ENCODE measurements at regions not wholly inside any gene's neighbourhood (a gene's known extent, or its start where the extent isn't known, plus 50 kb on each side); places are given as distances from the start of the nearest gene placed in this dataset.

DNA sequence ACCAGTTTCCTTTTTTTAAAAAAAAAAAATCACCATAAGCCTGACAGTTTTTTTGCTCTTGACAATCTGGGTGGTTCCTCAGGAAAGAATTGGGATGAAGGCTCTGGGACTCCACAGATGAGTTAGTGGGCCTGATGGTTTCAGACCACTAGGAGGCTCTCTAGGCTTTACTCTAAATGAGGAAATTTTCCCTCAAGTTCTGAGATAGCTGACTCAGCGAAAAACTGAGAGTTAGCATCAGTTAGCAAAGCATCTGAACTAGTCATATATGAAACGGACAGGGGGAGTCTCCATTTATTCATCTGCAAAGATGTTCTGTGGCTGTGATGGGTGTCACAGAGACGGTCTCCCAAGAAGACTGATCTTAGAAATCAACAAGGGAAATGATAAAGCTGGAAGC lies 314.3 kb upstream of the OR4E1 start:
- peak; percentile 61 for DNase-seq (ENCODE audit: low spot score)

DNA sequence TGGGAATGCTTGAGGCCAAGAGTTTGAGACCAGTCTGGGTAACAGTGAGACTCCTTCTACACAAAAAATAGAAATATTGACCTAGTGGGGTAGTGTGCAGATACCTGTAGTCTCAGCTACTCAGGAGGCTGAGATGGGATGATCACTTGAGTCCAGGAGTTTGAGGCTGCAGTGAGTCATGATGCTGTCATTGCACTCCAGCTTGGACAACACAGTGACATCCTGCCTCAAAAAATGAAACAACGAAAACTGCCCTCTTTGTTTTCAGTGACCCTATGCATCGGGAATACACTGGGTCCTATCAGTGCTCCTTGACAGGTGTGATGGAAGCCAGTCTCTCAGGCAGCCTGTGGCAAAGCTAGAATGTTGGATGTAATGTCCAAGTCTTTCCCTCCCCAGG lies 311.5 kb upstream of the OR4E1 start:
- DNase-seq (ENCODE audit: low spot score): no peak

DNA sequence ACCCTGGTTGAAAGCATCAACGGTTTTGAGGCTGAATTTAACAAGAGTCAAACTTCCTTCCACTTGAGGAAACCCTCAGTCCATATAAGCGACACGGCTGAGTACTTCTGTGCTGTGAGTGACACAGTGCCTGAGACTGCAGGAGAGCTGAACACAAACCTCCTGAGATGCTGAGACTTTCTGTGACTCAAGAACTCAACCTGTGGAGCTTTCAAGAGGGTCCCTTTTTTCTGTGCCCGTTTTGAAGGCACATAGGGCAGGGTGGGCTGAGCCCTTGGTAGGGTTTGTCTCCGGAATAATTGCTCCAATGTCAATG lies 305.3 kb upstream of the OR4E1 start:
- DNase-seq (ENCODE audit: low spot score): no peak

DNA sequence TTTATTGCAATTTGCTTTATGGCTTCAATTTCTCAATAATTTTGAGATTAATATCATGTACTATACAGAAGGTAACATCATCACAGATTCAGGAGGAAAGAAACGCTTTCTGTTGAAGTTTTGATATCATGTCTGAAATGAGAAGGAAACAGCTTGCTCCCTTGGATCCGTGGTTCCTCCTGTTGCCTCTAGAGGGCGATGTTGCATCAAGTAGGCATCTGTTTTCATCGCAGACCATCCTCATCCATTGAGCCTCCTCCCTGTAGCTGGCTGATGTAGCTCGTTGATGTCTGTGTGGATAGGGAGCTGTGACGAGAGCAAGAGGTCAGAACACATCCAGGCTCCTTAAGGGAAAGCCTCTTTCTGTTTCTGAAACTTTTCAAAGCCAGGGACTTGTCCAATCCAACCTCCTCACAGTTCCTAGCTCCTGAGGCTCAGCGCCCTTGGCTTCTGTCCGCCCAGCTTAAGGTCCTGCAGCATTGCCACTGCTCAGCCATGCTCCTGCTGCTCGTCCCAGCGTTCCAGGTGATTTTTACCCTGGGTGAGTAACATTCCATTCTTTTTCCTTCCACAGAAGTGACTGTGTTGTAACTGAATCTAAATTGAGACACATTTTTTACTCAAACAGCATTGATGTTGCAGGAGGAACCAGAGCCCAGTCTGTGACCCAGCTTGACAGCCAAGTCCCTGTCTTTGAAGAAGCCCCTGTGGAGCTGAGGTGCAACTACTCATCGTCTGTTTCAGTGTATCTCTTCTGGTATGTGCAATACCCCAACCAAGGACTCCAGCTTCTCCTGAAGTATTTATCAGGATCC lies 304.8 kb upstream of the OR4E1 start:
- DNase-seq (ENCODE audit: low spot score): peak; percentile 78

DNA sequence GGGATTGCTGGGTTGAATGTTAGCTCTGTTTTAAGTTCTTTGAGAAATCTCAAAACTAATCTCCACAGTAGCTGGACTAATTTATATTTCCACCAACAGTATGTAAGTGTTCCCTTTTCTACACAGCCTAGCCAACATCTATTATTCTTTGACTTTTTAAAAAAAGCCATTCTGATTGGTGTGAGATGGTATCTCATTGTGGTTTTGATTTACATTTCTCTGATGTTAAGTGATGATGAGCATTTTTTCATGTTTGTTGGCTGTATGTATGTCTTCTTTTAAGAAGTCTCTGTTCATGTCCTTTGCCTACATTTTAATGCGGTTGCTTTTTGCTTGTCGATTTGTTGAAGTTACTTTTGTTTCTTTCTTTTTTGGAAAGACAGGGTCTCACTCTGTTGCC lies 301.1 kb upstream of the OR4E1 start:
- DNase-seq (ENCODE audit: low spot score): no peak

DNA sequence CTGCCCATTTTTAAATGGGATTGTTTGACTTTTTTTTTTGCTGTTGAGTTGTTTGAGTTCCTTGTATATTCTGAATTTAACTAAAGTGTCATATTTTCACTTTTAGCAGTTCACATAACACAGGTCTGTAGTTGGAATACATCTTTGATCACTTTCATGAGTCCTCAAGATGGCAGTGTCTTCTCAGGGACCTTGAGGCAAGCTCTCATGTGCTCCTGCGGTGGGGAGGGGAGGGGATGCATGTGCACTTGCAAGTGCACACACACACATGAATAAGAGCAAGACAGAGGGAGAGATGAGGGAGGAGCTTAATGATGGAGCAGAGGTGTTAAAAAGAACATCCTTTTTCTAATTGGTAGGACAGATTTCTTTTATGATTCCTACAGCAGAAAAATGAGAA lies 291.4 kb upstream of the OR4E1 start:
- no peak for DNase-seq (ENCODE audit: low spot score)

DNA sequence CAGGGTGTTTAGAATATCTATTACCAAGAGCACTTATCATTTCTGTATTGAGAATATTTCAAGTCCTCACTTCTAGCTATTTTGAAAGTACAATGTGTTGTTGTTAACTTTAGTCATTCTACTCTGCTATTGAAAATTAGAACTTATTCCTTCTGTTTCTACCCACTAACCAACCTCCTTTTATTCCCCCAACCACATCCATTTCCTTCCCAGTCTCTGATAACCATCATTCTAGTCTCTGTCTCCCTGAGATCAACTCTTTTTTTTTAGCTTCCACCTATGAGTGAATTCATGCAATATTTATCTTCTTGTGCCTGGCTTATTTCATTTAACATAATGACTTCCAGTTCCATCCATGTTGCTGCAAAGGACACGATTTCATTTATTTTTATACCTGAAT lies 290.6 kb upstream of the OR4E1 start:
- DNase-seq (ENCODE audit: low spot score): no peak

DNA sequence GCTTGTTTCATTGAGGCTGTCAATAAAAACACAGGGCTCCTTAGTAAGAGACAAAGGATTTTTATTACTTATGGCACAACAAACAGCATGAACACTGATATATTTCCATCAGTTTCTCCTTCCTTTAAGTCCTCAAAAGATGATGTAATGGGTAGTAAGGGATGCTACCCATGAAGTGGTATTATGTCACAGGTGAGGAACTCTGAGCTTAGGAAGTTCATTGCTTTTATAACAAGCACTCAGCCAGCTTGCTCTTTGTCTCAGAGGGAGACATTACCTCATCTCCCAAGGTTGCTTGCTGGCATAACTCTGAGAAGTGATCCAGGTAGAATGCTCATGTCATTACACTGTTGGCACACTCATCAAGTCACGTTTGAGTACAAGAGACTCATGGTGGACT lies 287.0 kb upstream of the OR4E1 start:
- DNase-seq (ENCODE audit: low spot score): no peak

DNA sequence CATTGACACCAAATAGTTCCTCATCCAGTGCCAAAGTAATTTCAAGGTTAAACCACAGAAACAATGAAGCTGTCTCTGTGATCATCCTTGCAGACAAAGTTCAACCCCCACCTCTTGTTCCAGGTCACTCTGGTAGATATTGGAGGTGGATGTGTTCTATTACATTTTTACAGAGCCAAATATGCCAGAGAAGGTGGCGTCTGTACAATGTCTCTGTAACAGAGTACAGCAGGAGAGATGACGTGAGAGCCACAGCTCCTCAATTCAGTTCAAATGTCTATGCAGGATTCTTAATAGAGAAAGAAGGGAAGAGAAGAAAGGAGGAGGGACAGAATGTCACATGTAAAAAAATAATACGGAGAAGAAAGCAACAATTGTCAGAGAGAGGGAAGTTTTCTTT lies 268.3 kb upstream of the OR4E1 start:
- no peak for DNase-seq (ENCODE audit: low spot score)

DNA sequence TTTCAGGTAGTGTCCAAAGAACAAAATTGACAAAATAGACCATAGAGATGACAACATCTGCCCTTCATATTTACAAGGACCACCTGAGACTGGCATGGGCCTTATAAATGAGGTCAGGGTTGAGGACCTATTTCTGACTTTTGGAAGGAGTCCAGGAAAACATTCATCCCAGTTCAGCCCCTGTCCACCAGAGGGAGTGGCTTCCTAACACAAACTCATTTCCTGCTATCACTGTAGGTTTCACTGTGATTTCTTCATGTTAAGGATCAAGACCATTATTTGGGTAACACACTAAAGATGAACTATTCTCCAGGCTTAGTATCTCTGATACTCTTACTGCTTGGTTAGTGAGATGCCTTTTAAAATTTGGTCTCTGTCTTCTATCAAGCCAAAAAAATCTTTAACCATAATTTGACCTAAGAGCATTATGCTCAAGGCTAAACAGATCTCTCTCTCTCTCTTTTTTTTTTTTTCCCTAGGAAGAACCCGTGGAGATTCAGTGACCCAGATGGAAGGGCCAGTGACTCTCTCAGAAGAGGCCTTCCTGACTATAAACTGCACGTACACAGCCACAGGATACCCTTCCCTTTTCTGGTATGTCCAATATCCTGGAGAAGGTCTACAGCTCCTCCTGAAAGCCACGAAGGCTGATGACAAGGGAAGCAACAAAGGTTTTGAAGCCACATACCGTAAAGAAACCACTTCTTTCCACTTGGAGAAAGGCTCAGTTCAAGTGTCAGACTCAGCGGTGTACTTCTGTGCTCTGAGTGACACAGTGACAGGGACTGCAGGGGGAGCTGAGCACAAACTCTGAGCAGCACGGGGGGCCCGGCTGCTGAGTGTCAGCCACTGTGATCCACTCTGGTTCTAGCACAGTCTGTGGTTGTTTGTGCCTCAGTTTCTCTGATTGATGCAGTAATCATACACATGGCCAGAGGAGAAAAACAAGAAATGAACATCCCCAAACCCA lies 267.6 kb upstream of the OR4E1 start:
- DNase-seq (ENCODE audit: low spot score): peak; percentile 46

DNA sequence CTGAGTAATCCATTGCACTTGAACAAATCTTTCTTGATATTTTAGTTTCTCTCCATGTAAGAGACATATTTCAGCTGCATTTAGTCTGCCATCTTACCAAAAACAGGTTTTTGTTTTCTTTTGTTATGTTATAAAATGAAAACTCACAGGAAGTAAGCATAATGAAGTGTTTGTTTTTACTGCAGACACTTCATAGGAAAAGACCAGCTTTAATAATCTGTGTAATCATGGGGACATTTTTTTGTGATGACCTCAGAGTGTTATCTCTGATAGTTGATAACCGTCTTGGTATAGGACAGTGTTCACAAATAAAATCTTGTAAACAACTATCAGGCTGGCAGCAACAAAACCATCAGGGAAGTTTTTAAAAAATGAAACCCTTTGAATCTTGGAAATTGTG lies 266.2 kb upstream of the OR4E1 start:
- no peak for DNase-seq (ENCODE audit: low spot score)

DNA sequence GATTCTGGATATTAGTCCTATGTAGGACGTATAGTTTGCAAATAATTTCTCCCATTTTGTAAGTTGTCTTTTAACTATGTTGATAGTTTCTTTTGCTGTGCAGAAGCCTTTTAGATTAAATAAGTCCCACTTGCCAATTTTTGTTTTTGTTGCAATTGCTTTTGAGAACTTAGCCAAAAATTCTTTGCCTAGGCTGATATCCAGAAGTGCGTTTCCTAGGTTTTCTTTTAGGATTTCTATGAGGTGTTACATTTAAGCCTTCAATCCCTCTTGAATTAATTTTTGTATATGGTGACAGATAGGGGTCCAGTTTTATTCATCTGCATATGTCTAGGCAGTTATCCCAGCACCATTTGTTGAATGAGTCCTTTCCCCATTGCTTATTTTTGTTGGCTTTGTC lies 264.4 kb upstream of the OR4E1 start:
- no peak for DNase-seq (ENCODE audit: low spot score)

DNA sequence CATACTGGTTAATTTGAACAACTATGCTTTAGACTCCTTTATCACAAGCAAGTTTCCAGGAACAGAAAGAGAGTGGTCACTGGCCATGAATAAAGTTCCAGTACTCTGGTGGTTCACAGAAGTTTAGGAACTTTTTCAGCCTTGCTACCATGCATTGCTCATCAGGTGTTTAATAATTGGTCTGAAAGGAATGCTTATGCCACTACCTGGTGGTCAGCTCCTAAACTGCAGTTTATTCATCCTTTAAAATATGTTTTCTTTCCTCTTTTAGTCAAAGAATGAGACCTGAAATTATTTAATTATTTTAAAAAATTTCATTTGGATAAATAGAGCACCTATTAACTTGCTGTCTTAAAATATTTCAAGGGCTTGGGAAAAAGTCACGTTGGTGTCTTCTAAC lies 260.1 kb upstream of the OR4E1 start:
- DNase-seq (ENCODE audit: low spot score): no peak

DNA sequence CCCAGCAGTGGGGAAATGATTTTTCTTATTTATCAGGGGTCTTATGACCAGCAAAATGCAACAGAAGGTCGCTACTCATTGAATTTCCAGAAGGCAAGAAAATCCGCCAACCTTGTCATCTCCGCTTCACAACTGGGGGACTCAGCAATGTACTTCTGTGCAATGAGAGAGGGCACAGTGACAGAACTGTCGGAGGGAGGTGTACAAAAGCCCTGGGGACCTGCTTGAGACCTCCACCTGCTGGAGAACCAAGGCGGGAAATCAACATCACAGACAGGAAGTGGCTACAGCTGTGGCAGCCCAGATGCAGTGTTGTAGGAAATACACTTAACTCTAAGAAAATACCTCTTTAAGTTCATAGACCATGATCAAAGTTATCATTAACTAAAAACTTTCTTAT lies 250.9 kb upstream of the OR4E1 start:
- DNase-seq (ENCODE audit: low spot score): no peak

DNA sequence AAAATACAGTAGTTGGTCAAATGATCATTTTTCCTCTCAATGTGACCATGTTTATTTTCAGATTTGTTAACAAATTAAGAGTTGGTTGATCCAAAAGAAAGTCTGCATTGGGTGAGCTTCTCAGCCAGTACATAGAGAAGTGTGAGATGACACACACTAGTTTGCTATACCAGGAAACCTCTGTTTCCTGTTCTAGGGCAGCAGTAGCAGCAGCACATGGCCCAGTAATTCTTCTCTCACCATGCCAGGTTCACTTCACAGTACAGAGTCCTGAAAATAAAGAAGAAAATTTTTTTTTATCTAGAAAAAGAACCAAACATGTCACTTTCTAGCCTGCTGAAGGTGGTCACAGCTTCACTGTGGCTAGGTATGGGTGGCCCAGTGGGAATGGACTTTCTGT lies 250.2 kb upstream of the OR4E1 start:
- DNase-seq (ENCODE audit: low spot score): no peak

DNA sequence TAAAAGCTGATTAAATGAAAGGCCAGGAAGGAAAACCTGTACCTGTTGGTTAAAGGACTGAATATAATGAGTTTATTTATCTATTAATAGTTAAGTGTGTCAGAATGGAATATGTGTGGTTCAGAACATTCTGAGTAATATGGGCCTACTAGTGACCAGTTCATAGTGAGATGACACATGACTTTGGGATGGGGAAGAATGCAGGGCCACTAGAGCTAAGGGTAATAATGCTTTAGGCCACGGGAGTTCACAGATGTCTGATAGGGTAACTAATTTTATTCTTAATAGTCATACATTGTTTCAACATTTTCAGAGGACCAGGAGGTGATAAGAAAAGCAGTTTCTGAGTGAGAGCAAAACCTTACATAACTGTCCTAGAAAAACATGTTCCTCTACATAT lies 247.8 kb upstream of the OR4E1 start:
- no peak for DNase-seq (ENCODE audit: low spot score)

DNA sequence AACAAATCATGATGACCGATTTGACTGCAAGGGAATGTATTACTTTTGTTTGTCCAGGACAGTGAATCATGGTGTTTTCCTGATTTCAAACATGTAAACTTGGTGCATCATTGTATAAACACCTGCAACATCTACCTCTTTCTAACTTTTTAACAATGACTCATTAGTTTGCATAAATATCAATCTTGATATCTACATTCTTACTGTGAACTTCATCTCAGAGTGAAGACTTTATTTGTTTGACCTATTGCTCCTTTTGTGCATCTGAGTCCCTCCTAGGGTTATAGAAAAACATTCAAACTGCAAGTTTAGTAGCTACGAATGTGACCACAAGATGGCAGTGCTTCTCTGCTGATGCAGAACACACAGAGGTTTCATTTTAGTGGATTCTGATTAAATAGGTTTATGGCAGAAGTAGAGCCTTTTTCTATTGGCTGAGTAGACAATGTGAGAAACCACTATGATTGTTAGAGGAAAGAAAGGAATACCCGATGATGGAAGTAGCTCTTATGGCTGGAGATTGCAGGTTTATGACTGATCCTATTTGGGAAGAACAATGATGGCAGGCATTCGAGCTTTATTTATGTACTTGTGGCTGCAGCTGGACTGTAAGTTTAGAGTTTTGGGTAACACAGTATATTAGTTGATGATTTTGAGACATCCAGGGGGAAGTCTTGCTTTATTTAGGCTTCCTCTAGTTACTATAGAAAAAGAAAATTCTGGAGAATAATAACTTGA lies 244.2 kb upstream of the OR4E1 start:
- DNase-seq (ENCODE audit: low spot score): peak; percentile 33

DNA sequence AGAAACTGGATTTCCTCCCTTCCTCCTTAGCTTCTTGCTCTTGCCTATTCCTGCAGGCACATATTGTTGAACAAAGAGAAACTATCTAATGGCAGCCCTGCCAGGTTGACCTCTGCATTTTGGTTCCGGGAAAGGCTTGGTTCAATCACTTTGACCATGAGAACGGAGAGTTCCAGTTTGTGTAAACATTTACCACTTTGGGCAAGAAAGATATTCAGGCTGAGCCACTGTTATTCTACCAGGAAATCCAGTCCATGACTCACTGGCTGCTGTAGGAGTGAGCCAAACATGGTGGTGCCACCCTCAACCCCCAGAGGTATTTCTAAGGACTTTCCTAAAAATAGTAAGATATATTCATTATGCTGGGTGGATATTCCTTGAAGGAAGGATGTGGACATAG lies 242.2 kb upstream of the OR4E1 start:
- no peak for DNase-seq (ENCODE audit: low spot score)

DNA sequence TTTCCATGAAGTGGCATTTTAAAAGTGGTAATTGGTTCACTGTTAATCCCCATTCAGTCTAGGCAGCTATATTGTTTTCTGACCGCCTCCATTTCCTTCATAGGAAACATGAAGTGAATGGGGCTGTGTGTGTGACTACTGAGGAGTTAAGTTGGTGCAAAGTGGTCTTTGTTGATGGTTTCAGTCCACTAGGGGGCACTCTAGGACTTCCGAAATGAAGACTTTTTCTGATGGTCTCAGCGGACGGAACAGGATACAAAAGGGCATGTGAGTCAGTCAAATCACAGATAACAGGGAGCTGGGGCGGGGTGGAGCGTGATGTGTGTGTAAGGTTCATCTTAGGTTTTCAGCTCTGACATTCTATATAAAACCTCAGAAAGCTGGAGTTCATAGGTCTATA lies 240.1 kb upstream of the OR4E1 start:
- peak; percentile 76 for DNase-seq (ENCODE audit: low spot score)

DNA sequence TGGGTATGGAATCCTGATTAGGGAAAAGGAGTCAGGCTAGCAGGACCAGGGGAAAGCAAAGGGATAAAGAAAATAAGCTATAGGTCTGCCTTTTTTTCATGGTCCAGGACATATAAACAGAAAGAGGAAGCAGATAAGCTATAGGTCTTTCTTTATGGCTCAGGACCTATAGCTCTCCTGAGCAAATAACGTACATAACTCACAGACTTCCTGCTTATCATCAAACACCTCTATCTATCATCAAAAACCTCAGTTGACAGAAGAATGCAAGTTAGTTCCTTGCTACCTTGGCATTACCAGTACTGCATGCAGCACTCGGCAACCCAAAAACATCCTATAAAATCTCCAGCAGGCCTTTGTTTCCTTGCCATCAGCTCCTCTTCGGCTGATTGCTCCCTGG lies 238.7 kb upstream of the OR4E1 start:
- no peak for DNase-seq (ENCODE audit: low spot score)

DNA sequence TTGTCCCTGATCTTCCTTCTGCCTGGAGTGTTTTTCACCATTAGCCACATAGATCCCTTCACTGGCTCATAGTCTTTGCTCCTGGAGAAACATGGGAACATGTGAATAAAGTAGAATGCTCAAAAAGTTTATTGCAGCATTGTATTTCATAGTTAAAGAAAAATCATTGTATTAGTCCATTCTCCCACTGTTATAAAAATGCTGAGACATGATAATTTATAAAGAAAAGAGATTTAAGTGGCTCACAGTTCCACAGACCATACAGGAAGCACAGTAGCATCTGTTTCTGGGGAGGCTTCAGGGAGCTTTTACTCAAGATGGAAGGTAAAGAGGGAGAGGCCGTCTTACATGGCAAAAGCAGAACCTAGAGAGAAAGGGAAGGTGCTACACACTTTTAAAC lies 238.3 kb upstream of the OR4E1 start:
- no peak for DNase-seq (ENCODE audit: low spot score)

DNA sequence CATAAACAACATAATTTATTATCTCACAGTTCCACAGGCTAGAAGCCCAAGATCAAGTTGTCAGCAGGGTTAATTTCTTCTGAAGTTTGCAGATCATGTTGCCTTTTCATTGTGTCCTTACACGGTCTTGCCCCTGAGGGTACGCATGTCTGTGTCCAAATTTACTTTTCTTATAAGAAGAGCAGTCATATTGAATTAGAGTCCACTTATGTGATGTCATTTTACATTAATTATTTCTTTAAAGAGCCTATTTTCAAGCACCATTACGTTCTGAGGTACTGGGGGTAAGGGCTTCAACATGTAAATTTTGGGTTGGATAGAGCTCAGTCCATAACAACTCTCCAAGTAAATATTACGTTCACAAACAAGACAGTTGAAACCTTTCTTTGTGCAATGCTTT lies 236.6 kb upstream of the OR4E1 start:
- DNase-seq (ENCODE audit: low spot score): no peak
